ENCODE measurements at regions not wholly inside any gene's neighbourhood (a gene's known extent, or its start where the extent isn't known, plus 50 kb on each side); places are given as distances from the start of the nearest gene placed in this dataset.

DNA sequence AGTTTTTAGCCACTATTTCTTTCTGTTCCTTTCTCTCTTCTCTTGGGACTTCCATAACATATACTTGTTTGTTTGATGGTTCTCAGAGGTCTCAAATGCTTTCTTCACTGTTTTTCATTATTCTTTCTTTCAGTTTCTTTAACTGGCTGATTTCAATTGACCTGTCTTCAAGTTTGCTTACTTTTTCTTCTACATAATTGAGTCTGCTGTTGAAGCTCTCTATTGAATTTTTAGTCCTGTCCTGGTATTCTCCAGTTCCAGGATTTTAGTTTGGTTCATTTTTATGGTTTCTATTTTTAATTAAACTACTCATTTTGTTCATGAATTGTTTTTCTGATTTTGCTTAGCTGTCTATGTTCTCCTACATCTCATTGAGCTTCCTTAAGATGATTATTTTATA is 1305.3 kb upstream of the CELF2 start:
- TF ChIP-seq MAZ (IDR thresholded peaks at IDR 0.05; ENCODE audit: borderline replicate concordance, low read depth, low read length) (no peak), CEBPB (IDR thresholded peaks at IDR 0.05) (no peak)
- H3K27ac ChIP-seq: no peak overlapping the region

DNA sequence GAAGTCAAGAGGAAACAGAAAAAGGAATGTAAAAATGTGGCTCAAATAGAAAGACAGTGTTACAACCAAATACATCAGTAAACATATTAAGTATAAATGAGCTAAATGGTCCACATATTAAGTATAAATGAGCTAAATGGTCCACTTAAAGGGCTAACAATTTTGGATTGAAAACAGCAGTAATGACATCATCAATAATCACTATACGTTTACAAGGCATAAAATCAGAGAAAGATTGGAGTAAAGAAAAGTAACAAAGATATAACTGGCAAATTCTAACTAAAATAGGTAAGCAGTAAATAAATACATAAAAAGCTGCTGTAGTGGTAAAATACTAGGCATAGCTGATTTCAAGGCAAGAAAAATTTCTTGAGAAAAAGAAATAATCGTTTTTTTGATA is 1298.4 kb upstream of the CELF2 start:
- no peak for TF ChIP-seq RFX5 (IDR thresholded peaks at IDR 0.05)
- TF ChIP-seq RNF2 (IDR thresholded peaks at IDR 0.05; ENCODE audit: borderline replicate concordance, low read depth): no peak
- ATAC-seq (no peak), DNase-seq (ENCODE audit: low read depth in 1 of 2, low spot score in 1 of 2) (no peak), FAIRE-seq (no peak)
- CTCF ChIA-PET: no interaction called here
- Histone ChIP-seq H3K9me3 (no peaks in the 10 kb centered on the region), H3K4me1 (no peaks in the 10 kb centered on the region), H3K27ac (no peak overlapping the region), H3K4me3 (no peak overlapping the region), H3K4me2 (no peak overlapping the region)
- POLR2A ChIA-PET: no interaction called here
- WGBS (ENCODE audit: missing lambda C conversion rate): 1% methylated on average over 2 of the region's 2 CpGs

More for the DNA sequence above, 1305.3 kb upstream of the CELF2 start:
- ChIA-PET POLR2A (no interaction called here), CTCF (no interaction called here)
- no peak for ATAC-seq
- Histone ChIP-seq H3K4me3 (no peak overlapping the region), H3K4me2 (no peak overlapping the region), H3K9me3 (no peaks in the 10 kb centered on the region), H3K4me1 (no peaks in the 10 kb centered on the region)
- DNase-seq (ENCODE audit: low read depth in 1 of 2, low spot score in 1 of 2): no peak
- no peak for FAIRE-seq

GRCh38 chr10:9733766-9734165 is 1283.9 kb upstream of the CELF2 start:
- ATAC-seq (no peak), DNase-seq (ENCODE audit: low read depth in 1 of 2, low spot score in 1 of 2) (no peak), FAIRE-seq (no peak)
- WGBS (ENCODE audit: missing lambda C conversion rate): 0% methylated on average over 1 of the region's 1 CpG
- POLR2A ChIA-PET: no interaction called here
- no peak overlapping the region for H3K27ac ChIP-seq
- H3K4me1 ChIP-seq: no peaks in the 10 kb centered on the region
- CTCF ChIA-PET: no interaction called here
- no peak for TF ChIP-seq HDAC2 (IDR thresholded peaks at IDR 0.05)
- no peak for TF ChIP-seq JUNB (IDR thresholded peaks at IDR 0.05)
- no peak for TF ChIP-seq RCOR1 (IDR thresholded peaks at IDR 0.05; ENCODE audit: low read depth, low read length)
- no peak for TF ChIP-seq FOXS1 (CRISPR knock-in tag; IDR thresholded peaks at IDR 0.05)
- TF ChIP-seq TFCP2L1 (CRISPR knock-in tag; IDR thresholded peaks at IDR 0.05): no peak
- TF ChIP-seq KDM5A (IDR thresholded peaks at IDR 0.05): no peak
- TF ChIP-seq USF2 (IDR thresholded peaks at IDR 0.05): no peak
- TF ChIP-seq, protein P1, sequence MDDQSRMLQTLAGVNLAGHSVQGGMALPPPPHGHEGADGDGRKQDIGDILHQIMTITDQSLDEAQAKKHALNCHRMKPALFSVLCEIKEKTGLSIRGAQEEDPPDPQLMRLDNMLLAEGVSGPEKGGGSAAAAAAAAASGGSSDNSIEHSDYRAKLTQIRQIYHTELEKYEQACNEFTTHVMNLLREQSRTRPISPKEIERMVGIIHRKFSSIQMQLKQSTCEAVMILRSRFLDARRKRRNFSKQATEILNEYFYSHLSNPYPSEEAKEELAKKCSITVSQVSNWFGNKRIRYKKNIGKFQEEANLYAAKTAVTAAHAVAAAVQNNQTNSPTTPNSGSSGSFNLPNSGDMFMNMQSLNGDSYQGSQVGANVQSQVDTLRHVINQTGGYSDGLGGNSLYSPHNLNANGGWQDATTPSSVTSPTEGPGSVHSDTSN (IDR thresholded peaks at IDR 0.05): no peak
- TF ChIP-seq EP300 (IDR thresholded peaks at IDR 0.05): no peak
- no peak for TF ChIP-seq ZFP36 (IDR thresholded peaks at IDR 0.05; ENCODE audit: borderline replicate concordance, partially characterized antibody)
- TF ChIP-seq ZNF302 (CRISPR knock-in tag; IDR thresholded peaks at IDR 0.05): no peak
- TF ChIP-seq PHF8 (IDR thresholded peaks at IDR 0.05; ENCODE audit: borderline replicate concordance, low read depth): no peak
- TF ChIP-seq, protein P2, sequence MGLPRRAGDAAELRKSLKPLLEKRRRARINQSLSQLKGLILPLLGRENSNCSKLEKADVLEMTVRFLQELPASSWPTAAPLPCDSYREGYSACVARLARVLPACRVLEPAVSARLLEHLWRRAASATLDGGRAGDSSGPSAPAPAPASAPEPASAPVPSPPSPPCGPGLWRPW (IDR thresholded peaks at IDR 0.05): no peak
- TF ChIP-seq CEBPB (IDR thresholded peaks at IDR 0.05): no peak
- no peak for TF ChIP-seq SMC3 (IDR thresholded peaks at IDR 0.05)
- no peak for TF ChIP-seq RFX5 (IDR thresholded peaks at IDR 0.05)
- TF ChIP-seq NPAS2 (CRISPR knock-in tag; IDR thresholded peaks at IDR 0.05; ENCODE audit: borderline replicate concordance): no peak
- no peak for TF ChIP-seq TP53 (CRISPR knock-in tag; IDR thresholded peaks at IDR 0.05)
- TF ChIP-seq CHD2 (IDR thresholded peaks at IDR 0.05; ENCODE audit: low read length, partially characterized antibody): no peak
- TF ChIP-seq MAFK (IDR thresholded peaks at IDR 0.05; ENCODE audit: partially characterized antibody): no peak
- H3K4me2 ChIP-seq: no peak overlapping the region
- 0 out of 3 replicates have a peak, but pooled peaks cover 3% of the 10 kb centered on the region for H3K9me3 ChIP-seq
- H3K4me3 ChIP-seq: no peak overlapping the region

- no peak overlapping the region for H3K27ac ChIP-seq
- TF ChIP-seq EP300 (IDR thresholded peaks at IDR 0.05): no peak
- H3K4me1 ChIP-seq: no peaks in the 10 kb centered on the region
- no peak overlapping the region for H3K4me2 ChIP-seq
- CTCF ChIA-PET: no interaction called here
- ATAC-seq: no peak
- no peak for DNase-seq (ENCODE audit: low read depth in 1 of 2, low spot score in 1 of 2)
- WGBS (ENCODE audit: missing lambda C conversion rate): 3% methylated on average over 5 of the region's 5 CpGs
- 0 out of 3 replicates have a peak, but pooled peaks cover 3% of the 10 kb centered on the region for H3K9me3 ChIP-seq
- POLR2A ChIA-PET: no interaction called here
- no peak overlapping the region for H3K4me3 ChIP-seq
- no peak for FAIRE-seq
These were observed 1283.5 kb upstream of the CELF2 start for GRCh38 chr10:9734218-9734617.
